CD4-positive, alpha-beta T cell treated with Interleukin-17A for 1 hour (primary cell): ENCODE measurements at regions not wholly inside any gene's neighbourhood (a gene's known extent, or its start where the extent isn't known, plus 50 kb on each side); places are given as distances from the start of the nearest gene placed in this dataset.

Source experiments
- DNase-seq: peaks from one replicate; pipeline ENCODE4 v3.0.0-alpha.2; 2020

DNA sequence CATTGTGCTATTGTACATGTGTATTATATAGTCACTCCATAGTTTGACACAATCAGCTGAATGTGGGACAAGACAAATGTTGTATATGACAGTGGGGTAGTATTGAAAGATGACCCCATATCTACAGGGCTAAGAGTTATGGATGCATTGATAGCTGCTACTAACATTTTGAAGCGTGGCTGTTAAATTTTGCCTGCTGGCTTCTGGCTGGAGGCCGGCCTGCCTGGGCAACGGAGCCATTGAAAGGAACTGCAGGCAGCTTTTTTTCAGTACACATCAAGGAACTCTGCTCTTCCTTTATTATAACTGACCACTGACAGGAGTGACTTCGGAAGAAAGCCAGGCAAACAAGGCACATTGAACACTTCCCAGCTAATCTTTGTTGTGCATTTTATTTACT, 76.1 kb upstream of the TMEM33 start:
- DNase-seq = no peak

DNA sequence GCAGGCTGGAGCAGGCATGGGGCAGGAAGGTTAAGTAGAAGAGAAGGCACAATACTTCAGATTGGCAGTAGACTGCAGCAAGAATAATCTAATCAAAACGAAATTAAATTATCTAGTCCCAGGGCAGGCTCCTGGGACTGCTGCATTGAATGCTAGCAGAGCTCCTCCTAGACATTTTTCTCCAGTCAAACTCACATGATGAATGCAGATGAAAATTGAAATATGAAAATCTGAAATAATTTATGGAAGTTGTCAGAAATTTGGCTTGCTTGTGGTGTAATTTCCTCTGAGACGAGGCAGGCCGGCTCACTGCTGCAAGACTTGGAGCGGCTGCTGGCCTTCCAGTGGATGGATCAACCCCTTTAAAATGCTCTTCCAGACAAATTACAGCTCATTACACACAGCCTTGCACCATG, 78.0 kb upstream of the TMEM33 start:
- DNase-seq = no peak

DNA sequence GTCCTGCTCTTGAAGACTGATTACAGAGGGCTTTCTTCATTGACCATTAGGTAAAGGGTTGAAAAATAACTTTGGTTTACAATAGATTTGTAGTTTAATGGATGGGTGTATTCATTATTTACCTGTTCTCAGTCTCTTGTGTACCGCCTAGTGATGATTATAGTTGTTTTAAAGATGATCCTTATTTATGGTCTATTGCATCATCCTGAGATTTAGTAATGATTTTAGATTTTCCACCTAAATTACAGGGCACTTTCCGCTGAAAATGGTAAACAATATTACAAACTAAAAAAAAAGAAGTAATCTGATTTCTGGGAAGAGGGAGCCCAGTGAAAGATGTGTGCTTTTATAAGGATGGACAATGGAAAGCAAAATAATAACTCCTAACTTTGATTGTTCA, 78.4 kb upstream of the TMEM33 start:
- no peak for DNase-seq

DNA sequence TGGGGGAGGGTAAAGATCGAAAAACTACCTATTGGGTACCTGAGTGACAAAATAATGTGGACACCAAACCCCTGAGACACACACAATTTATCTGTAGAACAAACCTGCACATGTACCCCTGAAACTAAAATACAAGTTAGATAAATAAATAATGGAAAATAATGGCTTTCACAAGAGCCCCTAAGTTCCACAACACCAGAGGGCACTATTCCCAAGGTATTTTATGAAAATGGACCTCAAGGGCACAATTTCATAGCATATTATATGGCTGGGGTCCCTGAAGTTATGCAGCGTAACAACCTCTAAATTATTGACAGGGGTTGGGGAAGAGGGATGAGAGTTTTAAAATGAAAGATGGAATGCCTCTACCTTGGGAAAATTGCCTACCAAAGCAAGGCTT, 81.3 kb upstream of the TMEM33 start:
- DNase-seq = no peak

DNA sequence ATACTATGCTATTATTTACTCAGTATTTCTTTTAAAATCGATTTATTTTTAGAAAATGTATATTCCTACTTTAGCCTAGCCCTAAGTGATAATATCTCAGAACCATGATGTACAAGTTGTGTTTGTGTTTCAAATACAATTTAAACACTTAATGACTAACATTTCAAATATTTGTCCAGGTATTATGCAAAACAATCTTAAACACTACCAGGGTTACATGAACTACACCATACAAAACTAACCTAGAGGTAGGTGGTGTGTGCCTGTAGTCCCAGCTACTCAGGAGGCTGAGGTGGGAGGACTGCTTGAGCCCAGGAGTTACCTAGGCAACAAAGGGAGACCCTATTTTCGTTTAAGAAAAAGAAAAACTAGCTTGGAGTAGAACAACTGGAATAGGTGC, 83.0 kb upstream of the TMEM33 start:
- DNase-seq = no peak

DNA sequence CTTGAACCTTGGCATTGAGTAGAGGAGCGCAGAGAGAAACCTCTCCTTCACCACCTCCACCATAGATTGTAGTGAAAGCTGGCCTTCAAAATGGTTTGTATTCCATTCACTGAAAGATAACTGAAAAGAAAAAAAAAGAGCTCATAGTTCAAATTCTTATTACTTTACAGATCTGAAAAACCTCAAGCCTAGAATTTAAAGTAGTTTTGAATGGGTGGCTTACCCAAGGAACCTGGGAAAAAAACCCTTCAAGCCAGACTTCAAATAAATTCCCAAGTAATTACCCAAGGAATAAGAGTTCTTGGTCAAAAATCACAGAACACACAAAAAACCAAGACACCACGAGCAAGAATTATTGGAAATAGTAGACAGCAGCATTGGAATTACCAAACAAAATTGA, 83.6 kb upstream of the TMEM33 start:
- no peak for DNase-seq

DNA sequence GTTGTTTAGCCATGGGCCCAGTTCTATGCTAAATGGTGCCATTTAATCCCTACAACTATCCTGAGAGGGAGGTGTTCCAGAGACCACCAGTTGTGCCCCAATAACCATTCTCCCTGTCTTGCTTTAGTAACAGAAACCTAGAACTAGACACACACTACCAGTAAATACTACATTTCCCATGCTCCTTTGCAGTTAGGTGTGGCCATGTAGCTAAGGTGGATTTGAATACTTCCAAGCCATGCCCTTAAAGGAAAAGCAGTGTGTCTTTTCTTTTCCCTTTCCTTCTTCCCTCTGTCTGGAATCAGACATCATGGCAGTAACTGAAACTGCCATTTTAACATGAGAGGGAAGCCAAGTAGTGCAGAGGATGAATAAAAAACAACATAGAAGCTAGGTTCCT, 90.9 kb upstream of the TMEM33 start:
- no peak for DNase-seq

DNA sequence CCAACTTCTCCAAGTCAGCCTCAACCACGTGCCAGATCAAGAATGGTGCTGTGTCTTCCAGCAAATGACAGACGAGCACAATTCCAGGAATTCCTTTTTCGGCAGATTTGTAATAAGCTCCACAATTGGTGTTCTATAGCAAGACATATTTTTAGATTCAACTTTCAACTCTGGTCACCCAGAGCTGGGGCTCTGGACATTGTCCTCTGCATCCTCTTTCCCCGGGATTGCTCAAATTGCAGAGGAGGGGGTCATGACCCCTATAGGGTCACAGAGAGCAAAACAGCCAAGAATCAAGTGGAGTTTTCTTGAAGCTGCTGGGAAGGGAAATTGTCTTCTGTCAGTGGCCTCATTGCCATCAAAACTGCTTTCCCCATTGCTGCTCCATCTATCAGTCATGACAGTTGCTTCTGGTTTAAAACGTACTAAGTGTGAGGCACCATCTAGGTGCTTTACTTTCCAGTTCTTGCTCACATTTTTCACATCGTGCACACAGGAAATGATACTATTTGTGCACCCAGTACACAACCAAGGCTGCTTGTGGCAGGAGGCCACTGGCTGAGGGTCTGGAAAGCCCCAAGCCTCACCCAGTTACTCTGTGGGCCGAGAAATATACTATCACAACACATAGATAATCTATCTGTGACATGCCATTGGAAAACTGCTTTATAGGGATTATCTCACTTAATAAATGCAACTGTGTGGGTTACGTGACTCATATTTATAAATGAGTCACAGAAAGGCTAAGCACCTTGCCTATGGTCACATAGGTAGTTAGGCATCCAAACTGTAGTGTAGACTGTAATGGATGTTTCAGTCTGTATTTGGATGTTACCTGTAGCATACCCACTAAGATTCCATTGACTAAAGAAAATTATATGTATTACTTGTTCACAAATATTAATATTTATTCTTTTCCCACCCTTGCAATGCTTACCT, 91.7 kb upstream of the PHOX2B start:
- DNase-seq = no peak

DNA sequence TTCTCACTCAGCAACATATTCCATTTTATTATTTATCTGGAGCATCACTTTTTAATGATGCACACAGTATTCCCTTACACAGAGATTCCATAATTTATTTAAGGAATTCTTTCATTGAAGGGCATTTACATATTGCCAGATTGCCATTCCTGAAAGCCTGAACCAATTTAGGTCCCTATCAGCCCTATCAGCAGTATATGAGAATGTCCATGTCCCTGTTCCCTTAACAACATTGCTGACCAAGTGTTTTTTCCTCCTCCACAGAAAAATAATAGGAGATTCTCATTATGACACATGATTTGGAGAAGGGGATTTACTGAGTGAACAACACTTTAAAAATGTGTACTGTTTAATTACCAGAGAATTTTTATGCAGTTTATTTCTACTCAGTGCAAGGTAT, 90.1 kb upstream of the PHOX2B start:
- DNase-seq = no peak

DNA sequence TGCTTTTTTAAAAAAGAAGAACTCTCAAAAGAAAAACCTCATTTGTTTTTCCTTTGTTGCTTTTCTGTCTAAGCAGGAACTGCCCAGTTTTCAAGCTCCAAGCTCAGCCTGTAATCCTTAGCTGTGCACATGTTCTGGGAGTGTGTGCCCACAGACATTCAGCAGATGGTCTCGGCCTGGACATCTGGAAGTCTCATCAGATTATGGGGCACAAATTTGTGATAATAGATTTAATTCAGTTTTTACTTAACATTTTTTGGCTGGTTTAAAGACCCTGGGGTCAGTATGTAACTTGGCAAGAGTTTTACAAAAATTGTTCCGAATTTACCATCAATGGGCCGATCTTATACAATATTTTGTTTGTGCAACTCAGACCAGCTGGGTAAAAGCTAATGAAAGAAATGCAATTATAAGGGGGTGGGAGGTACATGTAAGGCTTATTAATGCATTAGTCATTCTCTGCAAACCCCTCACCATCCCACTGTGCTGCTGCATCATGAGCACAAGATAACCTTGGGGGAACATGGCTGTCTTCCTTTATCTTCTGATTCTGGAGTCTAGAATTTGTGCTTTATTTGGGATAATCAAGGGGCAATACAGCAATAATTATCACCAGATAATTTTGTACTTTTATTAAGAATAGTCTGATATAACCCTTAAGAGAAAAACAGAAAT, 86.9 kb upstream of the PHOX2B start:
- no peak for DNase-seq

DNA sequence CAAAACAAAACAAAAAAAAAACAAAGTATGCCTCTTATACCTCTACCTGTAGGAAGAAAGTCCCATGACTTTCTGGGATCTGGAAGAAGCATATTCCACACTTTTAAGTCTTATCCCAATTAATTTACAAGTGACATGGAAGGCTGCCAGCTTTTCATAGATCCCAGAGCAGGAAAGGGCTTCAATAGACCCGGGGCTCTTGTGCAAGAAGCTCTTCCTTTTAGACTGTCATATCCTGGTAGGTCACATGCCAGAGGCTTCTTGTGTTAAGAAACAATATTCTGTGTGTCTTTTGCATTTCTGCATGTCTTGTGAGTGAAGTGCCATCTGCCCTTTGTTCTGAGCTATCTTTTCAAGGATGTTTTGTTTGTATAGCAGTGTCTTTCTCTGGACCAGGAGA, 84.4 kb upstream of the PHOX2B start:
- DNase-seq = no peak

DNA sequence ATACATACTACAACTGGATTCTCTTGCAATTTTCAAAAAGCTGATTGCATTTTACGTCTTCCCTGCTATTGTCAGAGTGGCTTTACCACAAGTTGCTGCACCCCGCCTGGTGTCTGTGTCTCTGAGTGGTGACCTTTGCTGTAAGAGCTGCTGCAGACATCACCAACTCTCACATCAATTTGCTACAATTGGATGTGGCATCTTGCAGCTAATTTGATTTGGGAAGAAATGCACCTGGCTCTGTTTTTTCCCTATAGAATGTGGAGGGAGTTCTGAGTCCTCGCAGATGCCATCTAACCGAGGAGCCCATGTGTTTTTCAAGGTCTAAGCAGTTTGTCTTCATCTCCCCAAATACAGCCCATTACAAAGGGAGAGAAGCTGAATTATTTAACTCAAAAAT, 73.8 kb upstream of the PHOX2B start:
- no peak for DNase-seq

DNA sequence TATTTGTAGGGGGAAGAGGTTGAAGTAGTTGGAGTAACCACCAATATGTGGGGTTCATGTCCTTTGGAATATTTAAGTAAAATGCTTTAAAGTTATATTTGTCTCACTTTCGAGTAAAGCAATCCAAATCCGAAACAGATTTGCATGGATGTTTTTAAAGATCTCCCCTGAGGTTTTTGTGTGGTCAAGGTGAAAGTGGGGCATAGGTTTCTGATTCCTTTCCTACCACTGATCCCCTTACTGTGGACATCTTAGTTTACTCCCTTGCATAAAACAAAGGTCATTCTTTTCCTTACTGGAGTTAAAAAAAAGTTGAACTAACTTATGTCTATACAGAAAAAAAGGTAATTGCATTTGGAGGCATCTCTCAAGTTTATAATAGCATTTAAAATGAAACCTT, 71.9 kb upstream of the PHOX2B start:
- no peak for DNase-seq

DNA sequence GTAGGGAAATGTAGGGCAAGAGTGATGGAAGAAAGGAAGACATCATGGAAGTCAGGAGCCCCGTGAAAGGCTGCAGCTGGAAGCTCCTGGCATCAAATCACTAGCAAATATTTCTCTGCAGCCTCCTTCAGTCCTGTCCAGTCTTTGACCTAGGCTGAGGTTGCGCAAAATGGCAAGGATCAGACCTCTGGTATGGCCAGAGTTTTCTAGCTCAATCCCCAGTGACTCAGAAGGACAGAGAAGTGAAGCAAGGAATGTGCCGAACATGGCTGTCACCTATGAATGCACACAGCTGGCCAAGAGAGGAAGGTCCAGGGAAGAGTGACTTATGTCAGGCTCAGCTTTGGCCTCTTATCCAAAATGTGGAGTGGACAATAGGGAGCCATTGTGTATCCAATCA, 71.1 kb upstream of the PHOX2B start:
- no peak for DNase-seq

DNA sequence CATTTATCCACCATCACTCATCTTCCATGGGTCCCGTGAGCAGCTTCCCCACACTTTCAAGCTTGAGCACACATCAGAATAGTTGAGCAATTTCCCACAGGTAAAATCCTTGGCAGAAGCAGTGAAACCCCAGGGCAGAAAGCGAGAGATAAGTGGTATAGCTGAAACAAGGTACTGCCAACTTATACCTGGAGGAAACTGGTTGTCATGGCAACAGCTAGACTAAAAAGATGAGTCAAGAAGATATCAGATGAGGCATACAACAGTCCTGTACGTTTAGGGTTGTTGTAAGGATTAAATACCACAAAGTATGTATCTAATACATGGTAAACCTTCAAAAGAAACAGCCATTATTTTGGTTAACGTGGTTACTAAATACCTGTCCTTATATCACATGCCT, 66.9 kb upstream of the PHOX2B start:
- no peak for DNase-seq

DNA sequence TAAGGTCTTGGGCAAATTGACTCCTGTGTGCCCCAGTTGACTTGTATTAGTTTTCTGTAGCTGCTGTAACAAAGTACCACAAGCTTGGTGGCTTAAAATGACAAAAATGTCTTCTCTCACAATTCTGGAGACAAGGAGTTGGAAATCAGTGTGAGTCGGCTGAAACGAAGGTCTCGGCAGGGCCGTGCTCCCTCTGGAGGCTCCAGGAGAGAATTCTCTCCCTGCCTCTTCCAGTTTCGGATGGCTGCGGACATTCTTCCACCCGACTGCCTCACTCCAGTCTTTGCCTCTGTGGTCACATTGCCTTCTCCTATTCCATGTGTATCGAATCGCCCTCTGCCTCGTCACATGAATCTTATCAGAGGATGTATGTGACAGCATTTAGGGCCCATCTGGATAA, 66.0 kb upstream of the PHOX2B start:
- no peak for DNase-seq

DNA sequence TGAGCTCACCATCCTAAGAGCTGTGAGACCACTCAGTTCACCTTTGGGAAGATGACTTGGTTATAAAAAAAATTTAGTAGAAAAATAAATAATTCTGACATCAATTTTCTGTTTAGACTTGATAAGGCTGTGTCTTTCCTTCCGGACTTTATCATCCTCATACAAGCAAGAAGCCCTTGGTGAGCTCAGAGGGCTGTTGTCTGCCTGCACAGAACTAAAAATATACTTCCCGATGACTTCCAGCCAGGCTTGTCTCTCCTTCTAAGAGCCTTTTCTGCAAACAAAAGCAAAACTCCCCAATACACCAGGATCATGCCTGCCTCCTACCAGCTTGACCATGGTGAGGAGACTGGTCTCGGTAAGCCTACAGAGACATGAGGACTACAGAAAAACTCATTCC, 58.3 kb upstream of the PHOX2B start:
- no peak for DNase-seq

DNA sequence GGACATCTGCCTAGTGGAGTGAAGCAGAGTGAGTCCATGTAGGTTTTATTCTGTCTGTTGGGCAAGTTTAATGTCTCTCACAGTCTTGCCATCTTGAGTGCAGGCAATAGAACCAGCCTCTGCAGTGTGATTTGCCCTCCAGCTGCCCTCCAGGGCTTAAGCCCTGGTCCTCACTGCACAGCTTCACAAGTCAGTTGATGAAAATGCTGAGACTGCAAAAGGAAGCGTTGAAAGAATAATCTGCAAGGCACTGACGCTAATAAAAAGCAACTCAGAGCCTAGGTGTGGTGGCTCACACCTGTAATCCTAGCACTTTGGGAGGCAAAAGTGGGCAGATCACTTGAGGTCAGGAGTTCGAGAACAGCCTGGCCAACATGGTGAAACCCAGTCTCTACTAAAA, 54.1 kb upstream of the PHOX2B start:
- DNase-seq = no peak

DNA sequence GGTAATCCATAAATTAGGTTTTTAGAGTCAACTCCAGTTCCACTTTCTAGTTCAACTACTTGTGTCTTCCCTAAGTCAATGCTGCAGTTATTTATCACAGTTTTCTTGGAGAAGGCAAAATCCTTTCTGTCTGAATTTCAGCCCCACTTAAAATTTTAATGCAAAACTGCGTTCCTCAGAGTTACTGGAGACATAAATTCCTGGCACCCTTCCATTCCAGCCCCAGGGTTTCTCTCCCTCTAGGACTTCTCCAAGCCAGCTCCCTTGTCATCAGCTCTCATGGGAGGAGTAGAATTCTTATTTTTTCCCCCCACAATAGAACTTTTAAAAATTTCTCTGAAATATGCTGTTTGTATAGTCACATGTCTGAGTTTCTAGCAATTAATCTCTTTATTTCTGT, 50.6 kb upstream of the PHOX2B start:
- no peak for DNase-seq
